ENCODE measurements at regions not wholly inside any gene's neighbourhood (a gene's known extent, or its start where the extent isn't known, plus 50 kb on each side); places are given as distances from the start of the nearest gene placed in this dataset.

DNA sequence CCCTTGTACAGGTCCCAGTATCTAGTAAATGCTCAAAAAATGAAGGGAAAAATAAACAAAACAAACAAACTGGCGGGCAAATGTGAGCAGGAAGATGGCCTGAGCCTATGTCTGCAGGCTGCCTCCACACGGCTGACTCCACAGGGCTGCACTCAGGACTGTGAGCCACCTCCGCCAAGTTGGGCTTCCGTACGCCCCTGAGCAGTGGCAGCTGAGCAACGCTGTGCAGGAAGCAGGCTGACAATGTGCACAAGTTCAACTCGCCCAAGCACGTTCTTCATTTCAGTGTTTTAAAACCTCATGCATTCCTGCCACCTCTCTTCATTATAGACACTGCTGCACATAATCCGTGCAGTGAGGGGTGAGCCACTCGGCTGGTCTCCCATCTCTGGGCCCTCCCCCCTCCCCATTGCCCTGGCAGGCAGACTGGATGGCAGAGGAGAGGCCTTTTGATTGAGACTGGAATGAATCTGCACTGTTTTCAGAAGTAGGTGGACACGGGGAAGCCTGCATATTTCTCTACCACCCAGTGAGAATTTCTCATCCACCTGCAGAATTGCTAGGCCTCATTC is 915.3 kb downstream of the UQCRFS1 start:
- TF ChIP-seq, protein P1, sequence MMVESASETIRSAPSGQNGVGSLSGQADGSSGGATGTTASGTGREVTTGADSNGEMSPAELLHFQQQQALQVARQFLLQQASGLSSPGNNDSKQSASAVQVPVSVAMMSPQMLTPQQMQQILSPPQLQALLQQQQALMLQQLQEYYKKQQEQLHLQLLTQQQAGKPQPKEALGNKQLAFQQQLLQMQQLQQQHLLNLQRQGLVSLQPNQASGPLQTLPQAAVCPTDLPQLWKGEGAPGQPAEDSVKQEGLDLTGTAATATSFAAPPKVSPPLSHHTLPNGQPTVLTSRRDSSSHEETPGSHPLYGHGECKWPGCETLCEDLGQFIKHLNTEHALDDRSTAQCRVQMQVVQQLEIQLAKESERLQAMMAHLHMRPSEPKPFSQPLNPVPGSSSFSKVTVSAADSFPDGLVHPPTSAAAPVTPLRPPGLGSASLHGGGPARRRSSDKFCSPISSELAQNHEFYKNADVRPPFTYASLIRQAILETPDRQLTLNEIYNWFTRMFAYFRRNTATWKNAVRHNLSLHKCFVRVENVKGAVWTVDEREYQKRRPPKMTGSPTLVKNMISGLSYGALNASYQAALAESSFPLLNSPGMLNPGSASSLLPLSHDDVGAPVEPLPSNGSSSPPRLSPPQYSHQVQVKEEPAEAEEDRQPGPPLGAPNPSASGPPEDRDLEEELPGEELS (CRISPR knock-in tag; IDR thresholded peaks at IDR 0.05) = no peak
- TF ChIP-seq, protein P2, sequence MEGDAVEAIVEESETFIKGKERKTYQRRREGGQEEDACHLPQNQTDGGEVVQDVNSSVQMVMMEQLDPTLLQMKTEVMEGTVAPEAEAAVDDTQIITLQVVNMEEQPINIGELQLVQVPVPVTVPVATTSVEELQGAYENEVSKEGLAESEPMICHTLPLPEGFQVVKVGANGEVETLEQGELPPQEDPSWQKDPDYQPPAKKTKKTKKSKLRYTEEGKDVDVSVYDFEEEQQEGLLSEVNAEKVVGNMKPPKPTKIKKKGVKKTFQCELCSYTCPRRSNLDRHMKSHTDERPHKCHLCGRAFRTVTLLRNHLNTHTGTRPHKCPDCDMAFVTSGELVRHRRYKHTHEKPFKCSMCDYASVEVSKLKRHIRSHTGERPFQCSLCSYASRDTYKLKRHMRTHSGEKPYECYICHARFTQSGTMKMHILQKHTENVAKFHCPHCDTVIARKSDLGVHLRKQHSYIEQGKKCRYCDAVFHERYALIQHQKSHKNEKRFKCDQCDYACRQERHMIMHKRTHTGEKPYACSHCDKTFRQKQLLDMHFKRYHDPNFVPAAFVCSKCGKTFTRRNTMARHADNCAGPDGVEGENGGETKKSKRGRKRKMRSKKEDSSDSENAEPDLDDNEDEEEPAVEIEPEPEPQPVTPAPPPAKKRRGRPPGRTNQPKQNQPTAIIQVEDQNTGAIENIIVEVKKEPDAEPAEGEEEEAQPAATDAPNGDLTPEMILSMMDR (IDR thresholded peaks at IDR 0.05) = no peak

All from WTC11 (cell line).